H1 (cell line): ENCODE measurements at regions not wholly inside any gene's neighbourhood (a gene's known extent, or its start where the extent isn't known, plus 50 kb on each side); places are given as distances from the start of the nearest gene placed in this dataset.

Experiments used
- CTCF ChIA-PET: fragments of 300-600 bp; sonication (Branson Sonifier 250); formaldehyde crosslinking; loops from one replicate; lab custom pipeline; 2021; ENCODE audit not compliant: partially characterized antibody; lab: Charles Lee
- POLR2A ChIA-PET: fragments of 300-600 bp; sonication (Branson Sonifier 250); formaldehyde crosslinking; loops from one replicate; lab custom pipeline; 2021; ENCODE audit warnings: inconsistent platforms; ENCODE audit not compliant: partially characterized antibody; lab: Charles Lee
- DNase-seq, 2 experiments: peaks; one replicate each; pipeline versions ENCODE4 v3.0.0 to v3.0.0-alpha.2; 2010 to 2022; ENCODE audit warnings: low spot score in 2 of 2, low read depth in 1 of 2, mixed read lengths in 1 of 2
- FAIRE-seq: peaks from 2 replicates; lab custom pipeline; 2011; peaks lifted over from hg19 to GRCh38; lab: Jason Lieb, UNC
- H2AFZ ChIP-seq: 2 replicates; pipeline ENCODE4 v1.8.1; 2012; ENCODE audit warnings: low read length, inconsistent platforms
- H2AK5ac ChIP-seq: 2 replicates; pipeline ENCODE4 v1.6.1; 2013; ENCODE audit warnings: low read depth, low read length
- H2BK120ac ChIP-seq: replicated peaks from 2 replicates; pipeline ENCODE3; 2013; ENCODE audit warnings: low read depth, low read length, inconsistent platforms
- H2BK12ac ChIP-seq: 2 replicates; pipeline ENCODE4 v1.6.1; 2013; ENCODE audit warnings: low read depth, low read length
- H2BK15ac ChIP-seq: 2 replicates; pipeline ENCODE4 v1.6.1; 2013; ENCODE audit warnings: low read length
- H2BK20ac ChIP-seq: 2 replicates; pipeline ENCODE4 v1.6.1; 2013; ENCODE audit warnings: low read length
- H2BK5ac ChIP-seq: 2 replicates; pipeline ENCODE4 v1.6.1; 2013; ENCODE audit warnings: low read depth, low read length
- H3K14ac ChIP-seq: 2 replicates; pipeline ENCODE4 v1.6.1; 2013; ENCODE audit warnings: inconsistent platforms; ENCODE audit not compliant: insufficient read length
- H3K18ac ChIP-seq: 2 replicates; pipeline ENCODE4 v1.6.1; 2013; ENCODE audit warnings: low read length; ENCODE audit errors: extremely low read depth
- H3K23ac ChIP-seq: 2 replicates; pipeline ENCODE4 v1.6.1; 2013; ENCODE audit warnings: inconsistent platforms; ENCODE audit not compliant: insufficient read length
- H3K23me2 ChIP-seq: 2 replicates; pipeline ENCODE4 v1.6.1; 2013; ENCODE audit warnings: low read depth, low read length
- H3K27ac ChIP-seq: 2 replicates; pipeline ENCODE4 v1.6.1; 2011; ENCODE audit warnings: low read depth, low read length, inconsistent platforms
- H3K27me3 ChIP-seq, 4 experiments: replicated peaks in 1 of 4; 1 replicate in 1 of 4; 2 replicates in 3 of 4; pipeline versions ENCODE4 v1.6.1 to v1.8.1; 2011 to 2013; ENCODE audit warnings: low read length in 3 of 4, mild to moderate bottlenecking in 3 of 4, inconsistent platforms in 2 of 4, mixed read lengths in 2 of 4, moderate library complexity in 1 of 4; ENCODE audit not compliant: control insufficient read depth in 3 of 4, insufficient read depth in 3 of 4; ENCODE audit errors: extremely low read depth in 1 of 4
- H3K36me3 ChIP-seq, 4 experiments: 2 replicates each; pipeline versions ENCODE4 v1.6.1 to v1.8.1; 2011 to 2013; ENCODE audit warnings: mild to moderate bottlenecking in 4 of 4, low read length in 3 of 4, moderate library complexity in 2 of 4, control low read depth in 1 of 4, inconsistent platforms in 1 of 4; ENCODE audit not compliant: insufficient read depth in 4 of 4, control insufficient read depth in 2 of 4
- H3K4ac ChIP-seq: replicated peaks from 2 replicates; pipeline ENCODE3; 2013; ENCODE audit warnings: low read length, low read depth, mixed read lengths, inconsistent platforms; ENCODE audit not compliant: insufficient read length
- H3K4me1 ChIP-seq, 4 experiments: replicated peaks in 1 of 4; 1 replicate in 1 of 4; 2 replicates in 3 of 4; pipeline versions ENCODE4 v1.6.1 to v1.8.1; 2011 to 2013; ENCODE audit warnings: low read length in 3 of 4, inconsistent platforms in 2 of 4, mixed read lengths in 1 of 4; ENCODE audit not compliant: insufficient read depth in 4 of 4, control insufficient read depth in 3 of 4
- H3K4me2 ChIP-seq, 2 experiments: 2 replicates each; pipeline versions ENCODE4 v1.6.1 to v1.8.1; 2011 to 2013; ENCODE audit warnings: low read depth in 2 of 2, low read length in 2 of 2, control low read depth in 1 of 2, inconsistent platforms in 1 of 2, mild to moderate bottlenecking in 1 of 2; ENCODE audit not compliant: insufficient read depth in 1 of 2
- H3K4me3 ChIP-seq, 4 experiments: fragments of 200-600, 300-600 bp in 1 of 4; sonication (generic), shearing (Covaris generic), sonication (Bioruptor Twin) in 1 of 4; 2 replicates each; pipeline versions ENCODE4 v1.5.1 to v1.8.1; 2011 to 2016; ENCODE audit warnings: low read length in 4 of 4, low read depth in 3 of 4, control low read depth in 2 of 4, inconsistent platforms in 2 of 4, mild to moderate bottlenecking in 2 of 4, mixed read lengths in 1 of 4, moderate library complexity in 1 of 4; ENCODE audit not compliant: insufficient read depth in 2 of 4; ENCODE audit errors: extremely low read depth in 1 of 4
- H3K56ac ChIP-seq: replicated peaks from 2 replicates; pipeline ENCODE3; 2013; ENCODE audit warnings: low read depth, mild to moderate bottlenecking, mixed read lengths, low read length, inconsistent platforms; ENCODE audit not compliant: insufficient read length
- H3K79me1 ChIP-seq: 2 replicates; pipeline ENCODE4 v1.6.1; 2013; ENCODE audit warnings: low read depth, low read length, control low read depth
- H3K79me2 ChIP-seq, 2 experiments: 2 replicates each; pipeline versions ENCODE4 v1.6.1 to v1.8.1; 2012 to 2013; ENCODE audit warnings: low read length in 2 of 2, mild to moderate bottlenecking in 2 of 2, inconsistent platforms in 1 of 2; ENCODE audit not compliant: insufficient read depth in 2 of 2, control insufficient read depth in 1 of 2
- H3K9ac ChIP-seq, 4 experiments: replicated peaks in 1 of 4; 1 replicate in 1 of 4; 2 replicates in 3 of 4; pipeline versions ENCODE4 v1.6.1 to v1.8.1; 2011 to 2013; ENCODE audit warnings: low read depth in 3 of 4, low read length in 3 of 4, control low read depth in 2 of 4, mild to moderate bottlenecking in 2 of 4, moderate library complexity in 2 of 4, inconsistent platforms in 1 of 4; ENCODE audit errors: extremely low read depth in 1 of 4
- H3K9me3 ChIP-seq, 2 experiments: 2 replicates each; pipeline versions ENCODE4 v1.6.1 to v1.8.1; 2012 to 2013; ENCODE audit warnings: mild to moderate bottlenecking in 2 of 2, moderate library complexity in 2 of 2, control low read depth in 1 of 2, inconsistent platforms in 1 of 2, low read depth in 1 of 2, low read length in 1 of 2, mixed read lengths in 1 of 2; ENCODE audit not compliant: insufficient read depth in 2 of 2
- H4K20me1 ChIP-seq, 2 experiments: replicated peaks in 1 of 2; 2 replicates each; pipeline versions ENCODE3 to v1.8.1; 2011 to 2013; ENCODE audit warnings: inconsistent platforms in 2 of 2, low read length in 2 of 2, mild to moderate bottlenecking in 1 of 2; ENCODE audit not compliant: insufficient read depth in 2 of 2, control insufficient read depth in 1 of 2
- H4K5ac ChIP-seq: 2 replicates; pipeline ENCODE4 v1.6.1; 2013; ENCODE audit warnings: low read length, low read depth, mixed read lengths, inconsistent platforms; ENCODE audit not compliant: insufficient read length
- H4K8ac ChIP-seq: 2 replicates; pipeline ENCODE4 v1.8.0; 2013; ENCODE audit warnings: mild to moderate bottlenecking, moderate library complexity, low read length, inconsistent platforms; ENCODE audit not compliant: insufficient read depth; ENCODE audit errors: extremely low read depth
- H4K91ac ChIP-seq: replicated peaks from 2 replicates; pipeline ENCODE3; 2013; ENCODE audit warnings: low read length, mixed read lengths, inconsistent platforms; ENCODE audit not compliant: insufficient read length
- ATF3 ChIP-seq: IDR thresholded peaks from 2 replicates; pipeline ENCODE4 v1.6.1; 2011; ENCODE audit warnings: low read depth, mild to moderate bottlenecking, low read length; ENCODE audit not compliant: insufficient read depth
- CHD2 ChIP-seq: IDR thresholded peaks from 2 replicates; pipeline ENCODE4 v1.6.1; 2012; ENCODE audit warnings: low read length, improper control_type of control experiment
- CTCF ChIP-seq, 3 experiments: IDR thresholded peaks; 1 replicate in 2 of 3; 2 replicates in 1 of 3; pipeline versions ENCODE4 v1.5.1 to v1.6.1; 2011; ENCODE audit warnings: low read length in 3 of 3, mild to moderate bottlenecking in 3 of 3, inconsistent platforms in 2 of 3, low read depth in 1 of 3, moderate library complexity in 1 of 3; ENCODE audit not compliant: insufficient read depth in 1 of 3; ENCODE audit errors: control extremely low read depth in 1 of 3
- E2F6 ChIP-seq: IDR thresholded peaks from 2 replicates; pipeline ENCODE4 v1.6.1; 2012; ENCODE audit warnings: inconsistent platforms
- FOSL1 ChIP-seq: IDR thresholded peaks from 2 replicates; pipeline ENCODE4 v1.6.1; 2011; ENCODE audit warnings: mild to moderate bottlenecking, low read depth, low read length, moderate library complexity; ENCODE audit not compliant: insufficient read depth
- JUND ChIP-seq: IDR thresholded peaks from 2 replicates; pipeline ENCODE4 v1.6.1; 2011; ENCODE audit warnings: mild to moderate bottlenecking, improper control_type of control experiment, low read length
- KDM4A ChIP-seq: IDR thresholded peaks from one replicate; pipeline ENCODE4 v1.7.1; 2012; ENCODE audit warnings: low read depth, mild to moderate bottlenecking, moderate library complexity, low read length, inconsistent platforms; ENCODE audit not compliant: severe bottlenecking
- KDM5A ChIP-seq: fragments of 200-600 bp; IDR thresholded peaks from 2 replicates; pipeline ENCODE4 v1.7.1; 2012; ENCODE audit warnings: mild to moderate bottlenecking, low read length, inconsistent platforms, mixed read lengths
- SAP30 ChIP-seq: fragments of 300-600 bp; sonication (generic); IDR thresholded peaks from 2 replicates; pipeline ENCODE4 v1.7.1; 2012; ENCODE audit warnings: low read length, moderate library complexity, mild to moderate bottlenecking, inconsistent platforms; ENCODE audit not compliant: insufficient read depth, insufficient replicate concordance
- SP2 ChIP-seq: IDR thresholded peaks from 2 replicates; pipeline ENCODE4 v1.6.1; 2012; ENCODE audit warnings: mild to moderate bottlenecking, low read length, inconsistent platforms
- TEAD4 ChIP-seq: IDR thresholded peaks from 2 replicates; pipeline ENCODE4 v1.6.1; 2012; ENCODE audit warnings: low read depth, low read length, inconsistent platforms, mixed read lengths
- WGBS, 2 experiments: shearing (Covaris generic) in 1 of 2; methylation state at CpG; one replicate each; pipeline versions ENCODE4 v1.1.6 to v1.1.7; 2013 to 2015; ENCODE audit warnings: low lambda C conversion rate in 2 of 2, mixed read lengths in 2 of 2, inconsistent platforms in 1 of 2, low coverage in 1 of 2, missing lambda C conversion rate in 1 of 2; ENCODE audit not compliant: insufficient replicate concordance in 2 of 2, insufficient coverage in 1 of 2, insufficient read length in 1 of 2; ENCODE audit errors: extremely low coverage in 1 of 2, missing lambda C conversion rate in 1 of 2; 5-methylcytosine and 5-hydroxymethylcytosine counted together

GRCh38 chr10:29069941-29070340 is 218.9 kb upstream of the LYZL1 start:
- POLR2A ChIA-PET: no interaction called here
- H3K18ac ChIP-seq: no peak overlapping the region
- H3K36me3 ChIP-seq: no peaks in the 10 kb centered on the region
- CTCF ChIA-PET: interaction anchor here (1.0 to 1.6 kb wide), 3 partner anchors 43 to 79 kb away, joined by 4 read pairs; no protein-coding TSS in a partner anchor
- H3K23me2 ChIP-seq: no peaks in the 10 kb centered on the region
- H3K4ac ChIP-seq: no peak overlapping the region
- peaks cover 0 to 6% (median 5%) of the 10 kb centered on the region in 4 experiments; a peak in 5 of 7 replicates for H3K4me1 ChIP-seq
- no peaks in the 10 kb centered on the region for H3K79me2 ChIP-seq
- no peak overlapping the region for H2BK120ac ChIP-seq
- H2BK20ac ChIP-seq: no peak overlapping the region
- H3K4me2 ChIP-seq: no peak overlapping the region
- FAIRE-seq (no peak), DNase-seq (no peak)
- no peaks in the 10 kb centered on the region for H4K20me1 ChIP-seq
- H3K56ac ChIP-seq: no peak overlapping the region
- no peak overlapping the region for H3K23ac ChIP-seq
- 81% methylated on average over 4 of the region's 4 CpGs; no CpG with 5 or more reads in 1 of the 2 experiments for WGBS, 2 experiments
- H3K9me3 ChIP-seq: no peaks in the 10 kb centered on the region
- no peaks in the 10 kb centered on the region for H3K79me1 ChIP-seq
- H3K4me3 ChIP-seq: no peak overlapping the region
- peak overlapping the region; percentile 64; the same call in 1 of the 2 replicates for H2AFZ ChIP-seq
- H2AK5ac ChIP-seq: no peak overlapping the region
- H3K14ac ChIP-seq: no peak overlapping the region
- H3K27me3 ChIP-seq: no peaks in the 10 kb centered on the region
- no peak overlapping the region for H3K27ac ChIP-seq
- no peak overlapping the region for H2BK15ac ChIP-seq
- no peak overlapping the region for H2BK12ac ChIP-seq
- no peak overlapping the region for H2BK5ac ChIP-seq
- H4K91ac ChIP-seq: no peak overlapping the region
- H4K8ac ChIP-seq: no peak overlapping the region
- no peak overlapping the region for H4K5ac ChIP-seq
- no peak overlapping the region for H3K9ac ChIP-seq
- TF ChIP-seq SAP30 (no peak), SP2 (no peak), ATF3 (no peak), FOSL1 (no peak), JUND (no peak), CHD2 (no peak), KDM5A (no peak), CTCF (IDR thresholded peaks at IDR 0.05; ENCODE audit: control extremely low read depth in 1 of 3, insufficient read depth in 1 of 3, low read depth in 1 of 3, low read length in 3 of 3) (no peak), TEAD4 (no peak), KDM4A (no peak), E2F6 (no peak)
